Caco-2 (cell line): ENCODE measurements at regions not wholly inside any gene's neighbourhood (a gene's known extent, or its start where the extent isn't known, plus 50 kb on each side); places are given as distances from the start of the nearest gene placed in this dataset.

ENCODE experiments used
- BruUV-seq: library from RNA; stranded (reverse); fragments of 400-500 nt; replicated peaks from 2 replicates; lab custom pipeline; 2021; lab: Mats Ljungman, UMichigan
- CTCF ChIA-PET: fragments of 300-600 bp; sonication (Branson Sonifier 250); formaldehyde crosslinking; loops from one replicate; lab custom pipeline; 2022; ENCODE audit warnings: antibody characterized with exemption; lab: Charles Lee
- POLR2A ChIA-PET: fragments of 300-600 bp; sonication (Branson Sonifier 250); formaldehyde crosslinking; loops from one replicate; lab custom pipeline; 2022; ENCODE audit warnings: antibody characterized with exemption; lab: Charles Lee
- DNase-seq, 2 experiments: peaks; one replicate each; pipeline versions ENCODE4 v3.0.0 to v3.0.0-alpha.2; 2020 to 2022
- H3K27me3 ChIP-seq: replicated peaks from 2 replicates; pipeline ENCODE4 v1.6.0; 2011; ENCODE audit warnings: low read length; ENCODE audit not compliant: control insufficient read depth, insufficient read depth
- H3K36me3 ChIP-seq: 2 replicates; pipeline ENCODE4 v1.5.1; 2011; ENCODE audit warnings: low read length; ENCODE audit not compliant: control insufficient read depth, insufficient read depth
- H3K4me1 ChIP-seq: fragments of 250-450 bp; sonication (Bioruptor Pico); 2 replicates; pipeline ENCODE4 v1.5.1; 2020; ENCODE audit warnings: mild to moderate bottlenecking
- H3K4me3 ChIP-seq: 2 replicates; pipeline ENCODE4 v1.5.1; 2011; ENCODE audit warnings: low read depth, mild to moderate bottlenecking, control low read depth, low read length
- H3K9me3 ChIP-seq: fragments of 250-450 bp; sonication (Bioruptor Pico); 2 replicates; pipeline ENCODE4 v1.5.1; 2020; ENCODE audit warnings: mild to moderate bottlenecking, moderate library complexity
- H3K27ac Mint-ChIP-seq: one replicate; pipeline ENCODE4 v1.8.0; 2022; ENCODE audit warnings: mixed read lengths; ENCODE audit not compliant: unreplicated experiment
- H3K27me3 Mint-ChIP-seq: one replicate; pipeline ENCODE4 v1.8.0; 2022; ENCODE audit warnings: mixed read lengths; ENCODE audit not compliant: insufficient read depth, unreplicated experiment
- H3K36me3 Mint-ChIP-seq: one replicate; pipeline ENCODE4 v1.8.0; 2022; ENCODE audit warnings: mild to moderate bottlenecking, mixed read lengths; ENCODE audit not compliant: insufficient read depth, unreplicated experiment
- H3K4me1 Mint-ChIP-seq: one replicate; pipeline ENCODE4 v1.8.0; 2022; ENCODE audit warnings: low read depth, mixed read lengths; ENCODE audit not compliant: unreplicated experiment
- H3K4me3 Mint-ChIP-seq: one replicate; pipeline ENCODE4 v1.8.0; 2022; ENCODE audit warnings: mild to moderate bottlenecking, moderate library complexity, mixed read lengths; ENCODE audit not compliant: unreplicated experiment
- H3K9me3 Mint-ChIP-seq: one replicate; pipeline ENCODE4 v1.8.0; 2022; ENCODE audit warnings: mixed read lengths; ENCODE audit not compliant: unreplicated experiment
- CTCF ChIP-seq, 2 experiments: fragments of 200-600 bp in 1 of 2; IDR thresholded peaks; 1 replicate in 1 of 2; 2 replicates in 1 of 2; pipeline versions ENCODE4 v1.5.1 to v1.8.0; 2011 to 2022; ENCODE audit warnings: antibody characterized with exemption in 1 of 2, control low read depth in 1 of 2, inconsistent platforms in 1 of 2, low read depth in 1 of 2, low read length in 1 of 2, mild to moderate bottlenecking in 1 of 2, moderate library complexity in 1 of 2; ENCODE audit not compliant: insufficient read depth in 1 of 2, severe bottlenecking in 1 of 2, unreplicated experiment in 1 of 2
- intact Hi-C: fragments of 100-400 bp; cut with micrococcal nuclease; formaldehyde crosslinking; loops from one replicate; pipeline ENCODE4 v1.10.0; 2022; ENCODE audit not compliant: unreplicated experiment

GRCh38 chr10:2296179-2296891 lies 559.0 kb upstream of the ADARB2 start:
- H3K27me3 Mint-ChIP-seq, result peaks cover 10% of the 10 kb centered on the region
- H3K4me3 Mint-ChIP-seq, result no peak overlapping the region
- H3K36me3 Mint-ChIP-seq, result no peaks in the 10 kb centered on the region
- no TSS peak for BruUV-seq
- Histone ChIP-seq H3K27me3 (no peaks in the 10 kb centered on the region), H3K9me3 (no peaks in the 10 kb centered on the region), H3K4me3 (no peak overlapping the region), H3K4me1 (no peaks in the 10 kb centered on the region), H3K36me3 (no peaks in the 10 kb centered on the region)
- H3K4me1 Mint-ChIP-seq, result no peaks in the 10 kb centered on the region
- no peak for TF ChIP-seq CTCF (IDR thresholded peaks at IDR 0.05; ENCODE audit: insufficient read depth in 1 of 2, low read depth in 1 of 2, low read length in 1 of 2, severe bottlenecking in 1 of 2, unreplicated experiment in 1 of 2)
- no peak for DNase-seq
- CTCF ChIA-PET, result no interaction called here
- intact Hi-C loops, result no loop called here
- POLR2A ChIA-PET, result no interaction called here
- H3K27ac Mint-ChIP-seq, result no peak overlapping the region
- H3K9me3 Mint-ChIP-seq, result peaks cover 1% of the 10 kb centered on the region

DNA sequence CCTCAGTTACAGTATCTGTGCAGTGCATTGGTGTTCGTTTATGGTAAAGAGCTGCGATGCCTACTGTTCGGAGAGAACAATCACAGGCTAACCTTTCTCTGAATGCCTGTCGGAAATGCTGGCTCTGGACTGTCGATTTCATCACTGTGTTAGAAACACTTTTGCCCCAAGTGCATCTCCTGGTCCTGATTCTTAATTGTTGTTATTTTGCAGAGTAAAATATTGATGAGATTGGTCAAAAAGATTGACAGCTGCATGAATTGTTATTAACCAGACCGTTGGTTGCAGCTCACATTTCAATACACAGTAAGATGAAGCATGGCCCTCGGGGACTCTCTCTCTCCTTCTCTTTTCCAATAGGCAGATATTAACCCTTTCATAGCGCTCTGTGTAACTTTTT lies 557.4 kb upstream of the ADARB2 start:
- no TSS peak for BruUV-seq
- Histone ChIP-seq H3K4me3 (no peak overlapping the region), H3K9me3 (no peaks in the 10 kb centered on the region), H3K4me1 (no peaks in the 10 kb centered on the region), H3K27me3 (no peaks in the 10 kb centered on the region; the same call in 1 of the 2 replicates), H3K36me3 (no peaks in the 10 kb centered on the region)
- no peak for DNase-seq
- TF ChIP-seq CTCF (IDR thresholded peaks at IDR 0.05; ENCODE audit: insufficient read depth in 1 of 2, low read depth in 1 of 2, low read length in 1 of 2, severe bottlenecking in 1 of 2, unreplicated experiment in 1 of 2), result no peak
- Mint-ChIP-seq H3K4me3 (no peak overlapping the region), H3K27me3 (peaks cover 14% of the 10 kb centered on the region), H3K36me3 (no peaks in the 10 kb centered on the region), H3K27ac (no peak overlapping the region), H3K4me1 (no peaks in the 10 kb centered on the region), H3K9me3 (no peaks in the 10 kb centered on the region)
- POLR2A ChIA-PET, result no interaction called here
- intact Hi-C loops, result no loop called here
- CTCF ChIA-PET, result no interaction called here

DNA sequence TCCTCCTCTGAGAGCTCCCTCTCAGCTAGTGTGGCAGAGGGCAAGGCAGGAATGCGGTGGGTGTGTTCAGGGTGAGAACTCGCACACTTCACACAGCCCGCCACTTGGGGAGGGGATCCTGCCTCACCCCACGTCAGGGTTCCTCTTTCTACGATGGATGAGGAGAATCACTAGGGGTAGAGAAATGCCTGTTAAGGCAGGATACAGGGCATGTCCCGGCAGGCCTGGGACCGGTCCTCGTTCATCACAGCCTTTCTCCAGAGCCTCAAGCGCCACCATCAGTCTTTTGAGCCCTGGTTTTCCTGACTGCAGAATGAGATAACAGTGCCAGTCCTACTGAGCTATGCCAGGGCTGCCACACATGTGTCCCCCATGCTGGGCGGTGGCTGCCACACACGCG lies 546.7 kb upstream of the ADARB2 start:
- no peaks in the 10 kb centered on the region for H3K4me1 ChIP-seq
- H3K4me3 Mint-ChIP-seq, result no peak overlapping the region
- intact Hi-C loops, result no loop called here

More for the DNA sequence above, 546.7 kb upstream of the ADARB2 start:
- Histone ChIP-seq H3K4me3 (no peak overlapping the region), H3K36me3 (no peaks in the 10 kb centered on the region), H3K9me3 (no peaks in the 10 kb centered on the region), H3K27me3 (peaks cover 1% of the 10 kb centered on the region; the same call in 1 of the 2 replicates)
- Mint-ChIP-seq H3K9me3 (no peaks in the 10 kb centered on the region), H3K36me3 (no peaks in the 10 kb centered on the region), H3K27me3 (peaks cover 27% of the 10 kb centered on the region), H3K4me1 (no peaks in the 10 kb centered on the region), H3K27ac (no peak overlapping the region)
- TF ChIP-seq CTCF (IDR thresholded peaks at IDR 0.05; ENCODE audit: insufficient read depth in 1 of 2, low read depth in 1 of 2, low read length in 1 of 2, severe bottlenecking in 1 of 2, unreplicated experiment in 1 of 2), result no peak
- no peak for DNase-seq
- CTCF ChIA-PET, result no interaction called here
- no TSS peak for BruUV-seq
- POLR2A ChIA-PET, result no interaction called here
